HCT116 (cell line): ENCODE measurements at regions not wholly inside any gene's neighbourhood (a gene's known extent, or its start where the extent isn't known, plus 50 kb on each side); places are given as distances from the start of the nearest gene placed in this dataset.

Source experiments
- ATAC-seq: fragments of 200-7000 bp; cut with Tn5 transposase; 2 replicates; pipeline ENCODE4 v1.9.1; 2020; ENCODE audit warnings: mild to moderate bottlenecking, moderate library complexity
- BruUV-seq: library from RNA; stranded (reverse); fragments of 400-500 nt; replicated peaks from 2 replicates; lab custom pipeline; 2021; lab: Mats Ljungman, UMichigan
- CTCF ChIA-PET: fragments of 300-600 bp; sonication (Branson Sonifier 250); formaldehyde crosslinking; loops from one replicate; lab custom pipeline; 2021; ENCODE audit warnings: antibody characterized with exemption; lab: Charles Lee
- POLR2A ChIA-PET: fragments of 300-600, 350-600 bp; sonication (Branson Sonifier 250); formaldehyde crosslinking; loops from one replicate; lab custom pipeline; 2021; ENCODE audit warnings: antibody characterized with exemption; lab: Charles Lee
- RAD21 ChIA-PET, 2 experiments: fragments of 300-600 bp; sonication (Branson Sonifier 250); formaldehyde crosslinking; loops; one replicate each; lab custom pipeline; 2023; ENCODE audit warnings: low total read pairs in 2 of 2; ENCODE audit not compliant: uncharacterized antibody in 2 of 2, unreplicated experiment in 2 of 2, low non-redundant PET in 1 of 2; lab: Charles Lee
- DNase-seq: peaks from one replicate; pipeline ENCODE4 v3.0.0-alpha.2; 2010; ENCODE audit warnings: low read depth, low spot score
- H2AFZ ChIP-seq: fragments of 200-600 bp; shearing (Covaris generic), sonication (generic); 2 replicates; pipeline ENCODE4 v1.6.1; 2017; ENCODE audit warnings: low read depth, mixed run types, mixed read lengths, antibody characterized with exemption, low read length; ENCODE audit not compliant: poor library complexity, severe bottlenecking
- H3K27ac ChIP-seq: 2 replicates; pipeline ENCODE4 v1.5.1; 2012; ENCODE audit warnings: low read depth, low read length
- H3K27me3 ChIP-seq: fragments of 200-600 bp; sonication (generic); 2 replicates; pipeline ENCODE4 v1.6.1; 2016; ENCODE audit warnings: mixed run types, low read length, mixed read lengths; ENCODE audit not compliant: insufficient read depth
- H3K36me3 ChIP-seq, 2 experiments: fragments of 200-500 bp in 1 of 2; fragments of 200-600 bp in 1 of 2; sonication (Bioruptor generic) in 1 of 2; sonication (generic) in 1 of 2; 2 replicates each; pipeline versions ENCODE4 v1.5.1 to v1.6.1; 2014 to 2016; ENCODE audit warnings: low read length in 2 of 2, inconsistent platforms in 1 of 2, mixed read lengths in 1 of 2, mixed run types in 1 of 2; ENCODE audit not compliant: insufficient read depth in 2 of 2, control insufficient read depth in 1 of 2
- H3K4me1 ChIP-seq, 2 experiments: fragments of 200-600 bp in 1 of 2; sonication (generic) in 1 of 2; 2 replicates each; pipeline versions ENCODE4 v1.5.1 to v1.6.1; 2012 to 2017; ENCODE audit warnings: low read length in 2 of 2, inconsistent platforms in 1 of 2, mild to moderate bottlenecking in 1 of 2, mixed read lengths in 1 of 2, mixed run types in 1 of 2, moderate library complexity in 1 of 2; ENCODE audit not compliant: insufficient read depth in 2 of 2, control insufficient read depth in 1 of 2
- H3K4me2 ChIP-seq: fragments of 200-600 bp; sonication (generic); 2 replicates; pipeline ENCODE4 v1.6.1; 2017; ENCODE audit warnings: mixed run types, low read length, mixed read lengths
- H3K4me3 ChIP-seq, 2 experiments: fragments of 200-600 bp in 1 of 2; sonication (generic) in 1 of 2; replicated peaks in 1 of 2; 2 replicates each; pipeline ENCODE4 v1.5.1; 2011 to 2016; ENCODE audit warnings: low read length in 2 of 2, control low read depth in 1 of 2, low read depth in 1 of 2, mild to moderate bottlenecking in 1 of 2, mixed read lengths in 1 of 2, mixed run types in 1 of 2
- H3K79me2 ChIP-seq: fragments of 200-600 bp; sonication (generic); 2 replicates; pipeline ENCODE4 v1.6.1; 2017; ENCODE audit warnings: mild to moderate bottlenecking, mixed run types, low read length, moderate library complexity, mixed read lengths; ENCODE audit not compliant: insufficient read depth
- H3K9ac ChIP-seq: fragments of 200-600 bp; sonication (generic); 2 replicates; pipeline ENCODE4 v1.6.1; 2016; ENCODE audit warnings: low read length, mixed read lengths
- H3K9me2 ChIP-seq: fragments of 200-600 bp; sonication (generic), shearing (Covaris generic); 2 replicates; pipeline ENCODE4 v1.6.1; 2017; ENCODE audit warnings: mixed run types, mild to moderate bottlenecking, moderate library complexity; ENCODE audit not compliant: insufficient read depth
- H3K9me3 ChIP-seq, 2 experiments: fragments of 200-500 bp in 1 of 2; fragments of 200-600 bp in 1 of 2; sonication (Bioruptor generic) in 1 of 2; sonication (generic) in 1 of 2; 2 replicates each; pipeline ENCODE4 v1.6.1; 2014 to 2017; ENCODE audit warnings: low read length in 2 of 2, mixed read lengths in 2 of 2, inconsistent platforms in 1 of 2, low read depth in 1 of 2, mild to moderate bottlenecking in 1 of 2, mixed run types in 1 of 2, moderate library complexity in 1 of 2; ENCODE audit not compliant: control insufficient read depth in 1 of 2, insufficient read depth in 1 of 2
- H4K20me1 ChIP-seq: fragments of 200-600 bp; sonication (generic), shearing (Covaris generic); 2 replicates; pipeline ENCODE4 v1.6.1; 2017; ENCODE audit warnings: mixed run types, mild to moderate bottlenecking, moderate library complexity; ENCODE audit not compliant: insufficient read depth
- CBX3 ChIP-seq: IDR thresholded peaks from 2 replicates; pipeline ENCODE4 v1.6.1; 2012; ENCODE audit warnings: low read depth
- CEBPB ChIP-seq: IDR thresholded peaks from 2 replicates; pipeline ENCODE4 v1.6.1; 2012; ENCODE audit warnings: low read depth
- ELF1 ChIP-seq: IDR thresholded peaks from 2 replicates; pipeline ENCODE4 v1.6.1; 2012; ENCODE audit warnings: low read depth, borderline replicate concordance
- EZH2 ChIP-seq: fragments of 200-600 bp; sonication (generic); IDR thresholded peaks from 2 replicates; pipeline ENCODE4 v1.6.1; 2017; ENCODE audit warnings: antibody characterized with exemption, mixed run types
- EZH2phosphoT487 ChIP-seq: fragments of 200-600 bp; IDR thresholded peaks from 2 replicates; pipeline ENCODE4 v1.6.1; 2018; ENCODE audit warnings: antibody characterized with exemption, borderline replicate concordance
- FOSL1 ChIP-seq: IDR thresholded peaks from 2 replicates; pipeline ENCODE4 v1.6.1; 2012; ENCODE audit warnings: low read depth
- JUND ChIP-seq: IDR thresholded peaks from 2 replicates; pipeline ENCODE4 v1.6.1; 2012
- POLR2A ChIP-seq: IDR thresholded peaks from 2 replicates; pipeline ENCODE4 v1.7.0; 2011; ENCODE audit warnings: borderline replicate concordance; ENCODE audit not compliant: insufficient read depth, insufficient read length; ENCODE audit errors: extremely low read depth
- POLR2AphosphoS5 ChIP-seq: IDR thresholded peaks from 2 replicates; pipeline ENCODE4 v1.6.1; 2011; ENCODE audit warnings: mild to moderate bottlenecking, low read depth, low read length, moderate library complexity
- RAD21 ChIP-seq: IDR thresholded peaks from 2 replicates; pipeline ENCODE4 v1.6.1; 2012; ENCODE audit warnings: low read depth, mild to moderate bottlenecking
- SRF ChIP-seq: IDR thresholded peaks from 2 replicates; pipeline ENCODE4 v1.6.1; 2012; ENCODE audit warnings: low read depth
- YY1 ChIP-seq: IDR thresholded peaks from 2 replicates; pipeline ENCODE4 v1.6.1; 2011; ENCODE audit warnings: low read length, low read depth, moderate library complexity, mild to moderate bottlenecking; ENCODE audit not compliant: insufficient replicate concordance; ENCODE audit errors: extremely low read depth
- ZFX ChIP-seq: fragments of 450-650 bp; IDR thresholded peaks from 2 replicates; pipeline ENCODE4 v1.6.1; 2017
- ZNF274 ChIP-seq: fragments of 200-500 bp; sonication (Bioruptor generic); IDR thresholded peaks from 2 replicates; pipeline ENCODE4 v1.6.1; 2014; ENCODE audit warnings: mild to moderate bottlenecking, low read depth, low read length, inconsistent platforms
- intact Hi-C: fragments of 100-400 bp; cut with micrococcal nuclease; formaldehyde crosslinking; loops from 2 replicates; pipeline ENCODE4 v1.10.0; 2022
- TF ChIP-seq, protein P1 (sequence below): IDR thresholded peaks from 2 replicates; pipeline ENCODE4 v1.6.1; 2012
- TF ChIP-seq, protein P2 (sequence below), 3 experiments: fragments of 200-600 bp in 1 of 3; sonication (generic) in 1 of 3; IDR thresholded peaks in 2 of 3; conservative IDR thresholded peaks in 1 of 3; 2 replicates each; pipeline ENCODE4 v1.5.1; 2012 to 2017; ENCODE audit warnings: low read depth in 2 of 3, low read length in 2 of 3, antibody characterized with exemption in 1 of 3, borderline replicate concordance in 1 of 3, control low read depth in 1 of 3, mild to moderate bottlenecking in 1 of 3, mixed read lengths in 1 of 3, mixed run types in 1 of 3, moderate library complexity in 1 of 3; ENCODE audit not compliant: insufficient read depth in 1 of 3
- TF ChIP-seq, protein P3 (sequence below): IDR thresholded peaks from 2 replicates; pipeline ENCODE4 v1.6.1; 2012; ENCODE audit warnings: low read depth

DNA sequence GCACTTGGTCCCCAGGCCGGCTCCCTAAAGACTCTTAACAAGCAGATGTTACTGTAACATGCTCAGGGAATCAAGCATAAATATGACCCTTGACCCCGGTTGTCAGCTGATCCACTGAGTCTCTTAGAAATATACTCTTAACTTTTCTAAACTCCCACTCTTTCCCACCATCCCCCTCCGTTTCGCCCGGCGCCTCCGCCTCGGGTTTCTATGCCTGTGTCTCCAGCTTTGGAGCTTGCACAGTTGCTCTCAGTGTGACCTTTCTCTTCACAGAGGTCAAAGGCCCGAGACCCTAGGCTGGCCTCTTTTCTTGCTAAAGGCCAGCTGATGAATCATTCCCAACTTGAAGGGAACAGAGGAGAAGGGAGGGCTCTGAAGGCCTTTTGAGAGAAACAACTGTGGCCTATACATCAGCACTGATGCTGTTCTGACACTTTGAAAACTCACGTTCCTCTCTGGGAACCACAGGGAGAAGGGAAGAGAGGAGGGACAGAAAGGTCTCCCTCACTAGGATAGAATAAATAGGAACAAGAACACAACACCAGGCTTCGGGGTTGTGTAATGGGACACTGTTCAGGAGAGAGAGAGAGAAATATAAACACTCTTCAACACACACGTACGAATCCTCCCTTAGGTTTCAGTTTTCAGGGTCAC lies 484.5 kb upstream of the NR2F2 start:
- no TSS peak for BruUV-seq
- H3K79me2 ChIP-seq = no peaks in the 10 kb centered on the region
- H3K9ac ChIP-seq = no peak overlapping the region
- CTCF ChIA-PET = no interaction called here
- no peaks in the 10 kb centered on the region for H3K36me3 ChIP-seq
- H3K4me2 ChIP-seq = no peak overlapping the region
- H4K20me1 ChIP-seq = no peaks in the 10 kb centered on the region
- RAD21 ChIA-PET = no interaction called here
- no peaks in the 10 kb centered on the region for H3K27me3 ChIP-seq
- H2AFZ ChIP-seq = no peak overlapping the region
- H3K4me1 ChIP-seq = no peaks in the 10 kb centered on the region
- no peaks in the 10 kb centered on the region for H3K9me2 ChIP-seq
- ATAC-seq (no peak), DNase-seq (no peak)
- no peak overlapping the region for H3K4me3 ChIP-seq
- POLR2A ChIA-PET = no interaction called here
- TF ChIP-seq, protein P1, sequence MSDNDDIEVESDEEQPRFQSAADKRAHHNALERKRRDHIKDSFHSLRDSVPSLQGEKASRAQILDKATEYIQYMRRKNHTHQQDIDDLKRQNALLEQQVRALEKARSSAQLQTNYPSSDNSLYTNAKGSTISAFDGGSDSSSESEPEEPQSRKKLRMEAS = no peak
- TF ChIP-seq ZNF274 (no peak), FOSL1 (no peak), POLR2AphosphoS5 (no peak), EZH2phosphoT487 (no peak), CBX3 (no peak), ELF1 (no peak), CEBPB (no peak), RAD21 (no peak), YY1 (no peak), POLR2A (no peak), EZH2 (no peak), JUND (no peak), ZFX (no peak), SRF (no peak)
- TF ChIP-seq, protein P2, sequence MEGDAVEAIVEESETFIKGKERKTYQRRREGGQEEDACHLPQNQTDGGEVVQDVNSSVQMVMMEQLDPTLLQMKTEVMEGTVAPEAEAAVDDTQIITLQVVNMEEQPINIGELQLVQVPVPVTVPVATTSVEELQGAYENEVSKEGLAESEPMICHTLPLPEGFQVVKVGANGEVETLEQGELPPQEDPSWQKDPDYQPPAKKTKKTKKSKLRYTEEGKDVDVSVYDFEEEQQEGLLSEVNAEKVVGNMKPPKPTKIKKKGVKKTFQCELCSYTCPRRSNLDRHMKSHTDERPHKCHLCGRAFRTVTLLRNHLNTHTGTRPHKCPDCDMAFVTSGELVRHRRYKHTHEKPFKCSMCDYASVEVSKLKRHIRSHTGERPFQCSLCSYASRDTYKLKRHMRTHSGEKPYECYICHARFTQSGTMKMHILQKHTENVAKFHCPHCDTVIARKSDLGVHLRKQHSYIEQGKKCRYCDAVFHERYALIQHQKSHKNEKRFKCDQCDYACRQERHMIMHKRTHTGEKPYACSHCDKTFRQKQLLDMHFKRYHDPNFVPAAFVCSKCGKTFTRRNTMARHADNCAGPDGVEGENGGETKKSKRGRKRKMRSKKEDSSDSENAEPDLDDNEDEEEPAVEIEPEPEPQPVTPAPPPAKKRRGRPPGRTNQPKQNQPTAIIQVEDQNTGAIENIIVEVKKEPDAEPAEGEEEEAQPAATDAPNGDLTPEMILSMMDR (IDR thresholded peaks at IDR 0.05 in 2 of 3, conservative IDR thresholded peaks at IDR 0.05 in 1 of 3; ENCODE audit: borderline replicate concordance in 1 of 3, insufficient read depth in 1 of 3, low read depth in 2 of 3, low read length in 2 of 3) = no peak
- TF ChIP-seq, protein P3, sequence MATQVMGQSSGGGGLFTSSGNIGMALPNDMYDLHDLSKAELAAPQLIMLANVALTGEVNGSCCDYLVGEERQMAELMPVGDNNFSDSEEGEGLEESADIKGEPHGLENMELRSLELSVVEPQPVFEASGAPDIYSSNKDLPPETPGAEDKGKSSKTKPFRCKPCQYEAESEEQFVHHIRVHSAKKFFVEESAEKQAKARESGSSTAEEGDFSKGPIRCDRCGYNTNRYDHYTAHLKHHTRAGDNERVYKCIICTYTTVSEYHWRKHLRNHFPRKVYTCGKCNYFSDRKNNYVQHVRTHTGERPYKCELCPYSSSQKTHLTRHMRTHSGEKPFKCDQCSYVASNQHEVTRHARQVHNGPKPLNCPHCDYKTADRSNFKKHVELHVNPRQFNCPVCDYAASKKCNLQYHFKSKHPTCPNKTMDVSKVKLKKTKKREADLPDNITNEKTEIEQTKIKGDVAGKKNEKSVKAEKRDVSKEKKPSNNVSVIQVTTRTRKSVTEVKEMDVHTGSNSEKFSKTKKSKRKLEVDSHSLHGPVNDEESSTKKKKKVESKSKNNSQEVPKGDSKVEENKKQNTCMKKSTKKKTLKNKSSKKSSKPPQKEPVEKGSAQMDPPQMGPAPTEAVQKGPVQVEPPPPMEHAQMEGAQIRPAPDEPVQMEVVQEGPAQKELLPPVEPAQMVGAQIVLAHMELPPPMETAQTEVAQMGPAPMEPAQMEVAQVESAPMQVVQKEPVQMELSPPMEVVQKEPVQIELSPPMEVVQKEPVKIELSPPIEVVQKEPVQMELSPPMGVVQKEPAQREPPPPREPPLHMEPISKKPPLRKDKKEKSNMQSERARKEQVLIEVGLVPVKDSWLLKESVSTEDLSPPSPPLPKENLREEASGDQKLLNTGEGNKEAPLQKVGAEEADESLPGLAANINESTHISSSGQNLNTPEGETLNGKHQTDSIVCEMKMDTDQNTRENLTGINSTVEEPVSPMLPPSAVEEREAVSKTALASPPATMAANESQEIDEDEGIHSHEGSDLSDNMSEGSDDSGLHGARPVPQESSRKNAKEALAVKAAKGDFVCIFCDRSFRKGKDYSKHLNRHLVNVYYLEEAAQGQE = no peak
- intact Hi-C loops = no loop called here
- H3K27ac ChIP-seq = no peak overlapping the region
- H3K9me3 ChIP-seq = no peaks in the 10 kb centered on the region
